IMR-90 (cell line): ENCODE measurements at regions not wholly inside any gene's neighbourhood (a gene's known extent, or its start where the extent isn't known, plus 50 kb on each side); places are given as distances from the start of the nearest gene placed in this dataset.

Experiments
- ATAC-seq: fragments of 200-7000 bp; cut with Tn5 transposase; 2 replicates; pipeline ENCODE4 v1.9.1; 2020; ENCODE audit warnings: low read depth, mild to moderate bottlenecking, moderate library complexity
- BruUV-seq: library from RNA; stranded (reverse); fragments of 400-500 nt; replicated peaks from 2 replicates; lab custom pipeline; 2021; lab: Mats Ljungman, UMichigan
- CTCF ChIA-PET: fragments of 300-600 bp; formaldehyde crosslinking; extraction: SDS; loops from one replicate; lab custom pipeline; 2021; ENCODE audit warnings: antibody characterized with exemption; lab: Yijun Ruan, JAX
- POLR2A ChIA-PET: fragments of 300-600 bp; sonication (Branson Sonifier 250); formaldehyde crosslinking; loops from one replicate; lab custom pipeline; 2022; ENCODE audit warnings: antibody characterized with exemption; ENCODE audit not compliant: unreplicated experiment; lab: Charles Lee
- DNase-seq: peaks from one replicate; pipeline ENCODE4 v3.0.0; 2013
- H2AFZ ChIP-seq: replicated peaks from 2 replicates; pipeline ENCODE3; 2013; ENCODE audit warnings: low read length, mild to moderate bottlenecking; ENCODE audit not compliant: poor library complexity
- H2AK5ac ChIP-seq: 2 replicates; pipeline ENCODE4 v1.6.1; 2013; ENCODE audit warnings: low read depth, low read length, inconsistent platforms
- H2AK9ac ChIP-seq: replicated peaks from 2 replicates; pipeline ENCODE3; 2013; ENCODE audit warnings: mild to moderate bottlenecking, low read depth, low read length, moderate library complexity; ENCODE audit not compliant: poor library complexity
- H2BK120ac ChIP-seq: 2 replicates; pipeline ENCODE4 v1.6.1; 2013; ENCODE audit warnings: low read depth, low read length, inconsistent platforms
- H2BK15ac ChIP-seq: 3 replicates; pipeline ENCODE4 v1.6.1; 2013; ENCODE audit warnings: low read depth, low read length, inconsistent platforms
- H2BK20ac ChIP-seq: 2 replicates; pipeline ENCODE4 v1.6.1; 2013; ENCODE audit warnings: low read depth, mild to moderate bottlenecking, inconsistent platforms, low read length, moderate library complexity
- H2BK5ac ChIP-seq: 2 replicates; pipeline ENCODE4 v1.6.1; 2013; ENCODE audit warnings: mild to moderate bottlenecking, low read depth, low read length, inconsistent platforms; ENCODE audit not compliant: poor library complexity, severe bottlenecking
- H3K14ac ChIP-seq: replicated peaks from 2 replicates; pipeline ENCODE4 v1.6.1; 2013; ENCODE audit warnings: low read depth, low read length, inconsistent platforms
- H3K18ac ChIP-seq: 2 replicates; pipeline ENCODE4 v1.6.1; 2013; ENCODE audit warnings: low read depth, low read length, control low read depth
- H3K23ac ChIP-seq: 2 replicates; pipeline ENCODE4 v1.6.1; 2013; ENCODE audit warnings: low read depth, low read length, inconsistent platforms
- H3K27ac ChIP-seq: 2 replicates; pipeline ENCODE4 v1.5.1; 2013; ENCODE audit warnings: mild to moderate bottlenecking, control low read depth, low read length; ENCODE audit not compliant: insufficient read depth
- H3K27me3 ChIP-seq: 2 replicates; pipeline ENCODE4 v1.6.1; 2013; ENCODE audit warnings: low read length; ENCODE audit not compliant: control insufficient read depth, insufficient read depth
- H3K36me3 ChIP-seq: 2 replicates; pipeline ENCODE4 v1.6.1; 2013; ENCODE audit warnings: low read length, mixed read lengths; ENCODE audit not compliant: control insufficient read depth, insufficient read depth
- H3K4ac ChIP-seq: 2 replicates; pipeline ENCODE4 v1.6.1; 2013; ENCODE audit warnings: low read depth, low read length, inconsistent platforms
- H3K4me1 ChIP-seq: 2 replicates; pipeline ENCODE4 v1.6.1; 2013; ENCODE audit warnings: low read length, mixed read lengths; ENCODE audit not compliant: control insufficient read depth, insufficient read depth
- H3K4me2 ChIP-seq: 2 replicates; pipeline ENCODE4 v1.6.1; 2013; ENCODE audit warnings: low read depth, mild to moderate bottlenecking, control low read depth, low read length, moderate library complexity
- H3K4me3 ChIP-seq: 2 replicates; pipeline ENCODE4 v1.5.1; 2013; ENCODE audit warnings: low read depth, mild to moderate bottlenecking, control low read depth, low read length, moderate library complexity; ENCODE audit not compliant: insufficient read depth
- H3K56ac ChIP-seq: 2 replicates; pipeline ENCODE4 v1.6.1; 2013; ENCODE audit warnings: low read length, inconsistent platforms; ENCODE audit not compliant: insufficient read depth; ENCODE audit errors: extremely low read depth
- H3K79me1 ChIP-seq, 2 experiments: 2 replicates each; pipeline ENCODE4 v1.6.1; 2013; ENCODE audit warnings: low read length in 2 of 2, inconsistent platforms in 1 of 2, low read depth in 1 of 2
- H3K9ac ChIP-seq: 2 replicates; pipeline ENCODE4 v1.6.1; 2013; ENCODE audit warnings: low read depth, low read length, control low read depth
- H3K9me1 ChIP-seq: 2 replicates; pipeline ENCODE4 v1.6.1; 2013; ENCODE audit warnings: low read length, inconsistent platforms; ENCODE audit not compliant: insufficient read depth
- H3K9me3 ChIP-seq: 2 replicates; pipeline ENCODE4 v1.6.1; 2013; ENCODE audit warnings: low read length; ENCODE audit not compliant: control insufficient read depth, insufficient read depth
- H4K20me1 ChIP-seq: 2 replicates; pipeline ENCODE4 v1.6.1; 2013; ENCODE audit warnings: low read length, inconsistent platforms; ENCODE audit not compliant: insufficient read depth
- H4K5ac ChIP-seq: 2 replicates; pipeline ENCODE4 v1.6.1; 2013; ENCODE audit warnings: mild to moderate bottlenecking, low read depth, low read length, control low read depth
- H4K8ac ChIP-seq, 2 experiments: 2 replicates each; pipeline ENCODE4 v1.6.1; 2013; ENCODE audit warnings: low read depth in 2 of 2, low read length in 2 of 2, control low read depth in 1 of 2, inconsistent platforms in 1 of 2
- H4K91ac ChIP-seq: 2 replicates; pipeline ENCODE4 v1.6.1; 2013; ENCODE audit warnings: low read depth, low read length, inconsistent platforms; ENCODE audit not compliant: insufficient read depth
- BHLHE40 ChIP-seq: fragments of 150-350 bp; IDR thresholded peaks from 2 replicates; pipeline ENCODE4 v1.6.1; 2016; ENCODE audit warnings: mild to moderate bottlenecking, low read depth, low read length
- CHD1 ChIP-seq: IDR thresholded peaks from 2 replicates; pipeline ENCODE4 v1.6.1; 2012; ENCODE audit warnings: low read depth, low read length, improper control_type of control experiment
- FOS ChIP-seq: fragments of 150-350 bp; IDR thresholded peaks from 2 replicates; pipeline ENCODE4 v1.6.1; 2016; ENCODE audit warnings: low read depth, low read length
- MAFK ChIP-seq: IDR thresholded peaks from 2 replicates; pipeline ENCODE4 v1.6.1; 2012; ENCODE audit warnings: low read depth, low read length, improper control_type of control experiment
- MAZ ChIP-seq: IDR thresholded peaks from 2 replicates; pipeline ENCODE4 v1.6.1; 2012; ENCODE audit warnings: low read depth, mild to moderate bottlenecking, low read length, improper control_type of control experiment, moderate library complexity, borderline replicate concordance
- WGBS, 2 experiments: methylation state at CpG; one replicate each; pipeline versions ENCODE4 v1.1.5 to v1.1.7; 2013; ENCODE audit warnings: missing lambda C conversion rate in 2 of 2; ENCODE audit not compliant: insufficient read length in 1 of 2; ENCODE audit errors: extremely low coverage in 2 of 2; 5-methylcytosine and 5-hydroxymethylcytosine counted together
- dilution Hi-C: fragments of 300-500 bp; cut with HindIII; formaldehyde crosslinking; loops from one replicate; pipeline ENCODE4 v1.14.3; 2018; ENCODE audit warnings: low sequenced_read_pairs; ENCODE audit not compliant: unreplicated experiment
- in situ Hi-C: fragments of 300-500 bp; cut with MboI; formaldehyde crosslinking; loops from 3 replicates; pipeline ENCODE4 v1.14.3; 2019; ENCODE audit warnings: low sequenced_read_pairs, inconsistent platforms, mixed read lengths
- intact Hi-C: fragments of 100-400 bp; cut with micrococcal nuclease; formaldehyde crosslinking; loops from 2 replicates; pipeline ENCODE4 v1.10.0; 2022
- TF ChIP-seq, protein P1 (sequence below): fragments of 150-350 bp; IDR thresholded peaks from 2 replicates; pipeline ENCODE4 v1.6.1; 2017; ENCODE audit warnings: mild to moderate bottlenecking, antibody characterized with exemption, low read length, low read depth
- TF ChIP-seq, protein P2 (sequence below): fragments of 150-350 bp; IDR thresholded peaks from 2 replicates; pipeline ENCODE4 v1.6.1; 2016; ENCODE audit warnings: low read depth, mild to moderate bottlenecking, low read length, moderate library complexity, borderline replicate concordance

DNA sequence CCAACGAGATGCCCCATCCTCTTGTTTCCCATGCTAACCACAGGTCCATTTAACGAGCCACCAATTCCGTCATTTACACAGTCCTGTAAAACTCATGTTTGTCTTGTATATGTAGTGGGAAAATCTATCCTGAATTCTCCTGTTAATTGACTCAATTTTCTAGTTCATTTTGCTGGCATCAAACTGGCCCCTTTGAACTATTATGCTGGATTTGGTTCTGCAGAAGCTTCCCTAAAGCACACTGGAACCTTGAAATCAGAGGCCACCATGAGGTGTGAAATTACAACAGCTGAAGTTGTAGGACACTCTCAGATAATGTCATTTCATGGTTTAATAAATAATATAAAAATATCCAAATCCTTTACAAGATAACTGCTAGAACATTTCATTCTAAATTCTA lies 129.8 kb upstream of the AKR1E2 start:
- H4K5ac ChIP-seq: no peak overlapping the region
- intact Hi-C loops (loop anchor here (5.0 kb wide), 1 partner anchor 41 kb away; no protein-coding TSS in a partner anchor), in situ Hi-C loops (no loop called here), dilution Hi-C loops (no loop called here)
- ATAC-seq (no peak), DNase-seq (no peak)
- no peak overlapping the region for H3K4me2 ChIP-seq
- H3K56ac ChIP-seq: no peak overlapping the region
- TF ChIP-seq, protein P1, sequence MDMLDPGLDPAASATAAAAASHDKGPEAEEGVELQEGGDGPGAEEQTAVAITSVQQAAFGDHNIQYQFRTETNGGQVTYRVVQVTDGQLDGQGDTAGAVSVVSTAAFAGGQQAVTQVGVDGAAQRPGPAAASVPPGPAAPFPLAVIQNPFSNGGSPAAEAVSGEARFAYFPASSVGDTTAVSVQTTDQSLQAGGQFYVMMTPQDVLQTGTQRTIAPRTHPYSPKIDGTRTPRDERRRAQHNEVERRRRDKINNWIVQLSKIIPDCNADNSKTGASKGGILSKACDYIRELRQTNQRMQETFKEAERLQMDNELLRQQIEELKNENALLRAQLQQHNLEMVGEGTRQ: no peak
- TF ChIP-seq MAZ (no peak), FOS (no peak), CHD1 (no peak), BHLHE40 (no peak), MAFK (no peak)
- TF ChIP-seq, protein P2, sequence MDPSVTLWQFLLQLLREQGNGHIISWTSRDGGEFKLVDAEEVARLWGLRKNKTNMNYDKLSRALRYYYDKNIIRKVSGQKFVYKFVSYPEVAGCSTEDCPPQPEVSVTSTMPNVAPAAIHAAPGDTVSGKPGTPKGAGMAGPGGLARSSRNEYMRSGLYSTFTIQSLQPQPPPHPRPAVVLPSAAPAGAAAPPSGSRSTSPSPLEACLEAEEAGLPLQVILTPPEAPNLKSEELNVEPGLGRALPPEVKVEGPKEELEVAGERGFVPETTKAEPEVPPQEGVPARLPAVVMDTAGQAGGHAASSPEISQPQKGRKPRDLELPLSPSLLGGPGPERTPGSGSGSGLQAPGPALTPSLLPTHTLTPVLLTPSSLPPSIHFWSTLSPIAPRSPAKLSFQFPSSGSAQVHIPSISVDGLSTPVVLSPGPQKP: no peak
- H3K27ac ChIP-seq: no peak overlapping the region
- H2BK5ac ChIP-seq: no peak overlapping the region
- H3K36me3 ChIP-seq: no peaks in the 10 kb centered on the region
- peak overlapping the region; percentile 43; the same call in 1 of the 2 replicates for H2AK5ac ChIP-seq
- WGBS, 2 experiments: no CpG with 5 or more reads among the region's 3 CpGs
- no peak overlapping the region for H4K8ac ChIP-seq
- H2AFZ ChIP-seq: no peak overlapping the region
- H3K4me3 ChIP-seq: no peak overlapping the region
- no peak overlapping the region for H3K14ac ChIP-seq
- peaks cover 9% of the 10 kb centered on the region for H3K9me1 ChIP-seq
- H2BK20ac ChIP-seq: no peak overlapping the region
- no peak overlapping the region for H3K9ac ChIP-seq
- H3K4ac ChIP-seq: no peak overlapping the region
- no peaks in the 10 kb centered on the region for H3K27me3 ChIP-seq
- BruUV-seq: no TSS peak
- no peak overlapping the region for H3K23ac ChIP-seq
- H3K9me3 ChIP-seq: no peaks in the 10 kb centered on the region
- H2BK15ac ChIP-seq: 0 out of 3 replicates have a peak overlapping the region, but pooled peaks have one; percentile 41
- no peak overlapping the region for H3K18ac ChIP-seq
- H2BK120ac ChIP-seq: no peak overlapping the region
- no peaks in the 10 kb centered on the region; a peak in 1 of 4 replicates for H3K79me1 ChIP-seq
- H4K20me1 ChIP-seq: no peaks in the 10 kb centered on the region
- H4K91ac ChIP-seq: no peak overlapping the region
- H2AK9ac ChIP-seq: no peak overlapping the region
- ChIA-PET CTCF (no interaction called here), POLR2A (no interaction called here)
- peaks cover 11% of the 10 kb centered on the region for H3K4me1 ChIP-seq
